Activated B cell treated with CpG ODN at 0.5 μM for 24 hours (primary cell): ENCODE measurements at regions not wholly inside any gene's neighbourhood (a gene's known extent, or its start where the extent isn't known, plus 50 kb on each side); places are given as distances from the start of the nearest gene placed in this dataset.

Experiments
- ATAC-seq: fragments of 200-7000 bp; cut with Tn5 transposase; one replicate; pipeline ENCODE4 v1.10.0; 2021; ENCODE audit warnings: low read depth, mild to moderate bottlenecking, moderate library complexity
- CTCF ChIA-PET: fragments of 350-600 bp; sonication (Branson Sonifier 250); formaldehyde crosslinking; loops from one replicate; lab custom pipeline; 2021; ENCODE audit warnings: antibody characterized with exemption; lab: Charles Lee
- POLR2A ChIA-PET: fragments of 350-600 bp; sonication (Branson Sonifier 250); formaldehyde crosslinking; loops from one replicate; lab custom pipeline; 2021; ENCODE audit warnings: antibody characterized with exemption; lab: Charles Lee
- DNase-seq: peaks from one replicate; pipeline ENCODE4 v3.0.0; 2022
- H3K27ac Mint-ChIP-seq: one replicate; pipeline ENCODE4 v1.8.0; 2020; ENCODE audit warnings: mixed read lengths
- H3K27me3 Mint-ChIP-seq: one replicate; pipeline ENCODE4 v1.8.0; 2021; ENCODE audit warnings: mixed read lengths
- H3K36me3 Mint-ChIP-seq: one replicate; pipeline ENCODE4 v1.8.0; 2021; ENCODE audit warnings: low read depth, mixed read lengths
- H3K4me1 Mint-ChIP-seq: one replicate; pipeline ENCODE4 v1.8.0; 2021; ENCODE audit warnings: mixed read lengths
- H3K4me3 Mint-ChIP-seq: one replicate; pipeline ENCODE4 v1.8.0; 2020; ENCODE audit warnings: mild to moderate bottlenecking, mixed read lengths
- H3K9me3 Mint-ChIP-seq: one replicate; pipeline ENCODE4 v1.8.0; 2020; ENCODE audit warnings: mixed read lengths
- CTCF ChIP-seq: fragments of 200-600 bp; IDR thresholded peaks from one replicate; pipeline ENCODE4 v1.8.0; 2022; ENCODE audit warnings: antibody characterized with exemption, mild to moderate bottlenecking
- intact Hi-C: fragments of 100-400 bp; cut with micrococcal nuclease; formaldehyde crosslinking; loops from one replicate; pipeline ENCODE4 v1.15.1; 2024

- POLR2A ChIA-PET: no interaction called here
These were observed 655.6 kb downstream of the SORCS1 start for GRCh38 chr10:106508950-106509349.

GRCh38 chr10:106506526-106507283 lies 657.8 kb downstream of the SORCS1 start:
- Mint-ChIP-seq H3K4me1 (no peaks in the 10 kb centered on the region), H3K27me3 (no peaks in the 10 kb centered on the region)
- intact Hi-C loops: no loop called here

More at GRCh38 chr10:106508950-106509349, 655.6 kb downstream of the SORCS1 start:
- no peaks in the 10 kb centered on the region for H3K36me3 Mint-ChIP-seq
- ATAC-seq (no peak), DNase-seq (no peak)
- no peaks in the 10 kb centered on the region for H3K4me1 Mint-ChIP-seq
- H3K9me3 Mint-ChIP-seq: no peaks in the 10 kb centered on the region
- H3K4me3 Mint-ChIP-seq: no peak overlapping the region
- CTCF ChIA-PET: no interaction called here
- intact Hi-C loops: no loop called here
- TF ChIP-seq CTCF: no peak
- H3K27ac Mint-ChIP-seq: no peak overlapping the region
- no peaks in the 10 kb centered on the region for H3K27me3 Mint-ChIP-seq

DNA sequence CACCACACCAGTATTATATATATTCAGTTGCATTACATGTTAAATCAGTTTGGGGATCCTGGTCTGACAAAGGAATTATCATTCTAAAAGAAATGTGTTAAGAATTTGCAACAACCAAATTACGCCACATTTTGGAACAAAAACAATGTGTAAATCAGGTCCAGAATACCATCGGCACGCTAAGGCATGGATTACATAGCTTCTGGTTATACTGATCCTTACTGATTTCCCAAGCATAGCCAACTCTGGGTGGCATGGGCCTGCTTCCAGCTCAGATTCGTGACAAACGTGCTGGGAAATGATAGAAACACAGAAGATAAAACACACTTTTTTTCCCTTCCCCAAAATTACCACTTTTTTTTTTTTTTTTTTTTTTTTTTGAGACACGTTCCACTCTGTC lies 660.0 kb downstream of the SORCS1 start:
- no peaks in the 10 kb centered on the region for H3K27me3 Mint-ChIP-seq
- H3K27ac Mint-ChIP-seq: no peak overlapping the region
- intact Hi-C loops: no loop called here
- no peak for TF ChIP-seq CTCF
- ChIA-PET CTCF (no interaction called here), POLR2A (no interaction called here)
- H3K36me3 Mint-ChIP-seq: no peaks in the 10 kb centered on the region
- no peaks in the 10 kb centered on the region for H3K9me3 Mint-ChIP-seq
- no peak overlapping the region for H3K4me3 Mint-ChIP-seq
- no peaks in the 10 kb centered on the region for H3K4me1 Mint-ChIP-seq
- ATAC-seq (no peak), DNase-seq (no peak)

More at GRCh38 chr10:106506526-106507283, 657.8 kb downstream of the SORCS1 start:
- ATAC-seq: no peak
- H3K36me3 Mint-ChIP-seq: no peaks in the 10 kb centered on the region
- DNase-seq: no peak
- H3K27ac Mint-ChIP-seq: no peak overlapping the region
- no peak for TF ChIP-seq CTCF
- POLR2A ChIA-PET: no interaction called here
- no peaks in the 10 kb centered on the region for H3K9me3 Mint-ChIP-seq
- H3K4me3 Mint-ChIP-seq: no peak overlapping the region
- CTCF ChIA-PET: no interaction called here

DNA sequence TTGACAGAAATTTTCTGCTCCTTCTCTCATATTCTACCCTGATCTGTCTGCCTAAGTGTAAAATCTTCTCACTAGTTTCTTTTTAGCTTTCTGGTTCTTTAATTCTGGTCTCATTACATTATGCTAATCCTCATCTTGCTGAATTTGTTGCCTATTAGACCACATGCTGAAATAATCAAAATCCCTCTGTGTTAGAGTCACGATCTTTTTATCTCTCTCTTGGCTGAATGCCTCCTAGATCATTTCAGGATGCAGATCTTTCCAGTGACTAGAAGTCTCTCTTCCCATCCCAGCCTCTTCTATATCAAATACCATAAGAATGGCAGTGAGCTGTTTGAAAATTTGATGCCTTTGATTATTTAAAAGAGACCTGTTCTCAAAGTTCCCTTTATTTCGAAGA lies 661.9 kb downstream of the SORCS1 start:
- ChIA-PET CTCF (no interaction called here), POLR2A (no interaction called here)
- Mint-ChIP-seq H3K4me3 (no peak overlapping the region), H3K4me1 (no peaks in the 10 kb centered on the region), H3K27me3 (no peaks in the 10 kb centered on the region), H3K9me3 (no peaks in the 10 kb centered on the region), H3K27ac (no peak overlapping the region), H3K36me3 (no peaks in the 10 kb centered on the region)
- ATAC-seq: no peak
- TF ChIP-seq CTCF: no peak
- intact Hi-C loops: no loop called here
- DNase-seq: no peak

- Mint-ChIP-seq H3K27me3 (no peaks in the 10 kb centered on the region), H3K36me3 (no peaks in the 10 kb centered on the region), H3K4me3 (no peak overlapping the region), H3K4me1 (no peaks in the 10 kb centered on the region), H3K27ac (no peak overlapping the region), H3K9me3 (peaks cover 3% of the 10 kb centered on the region)
- DNase-seq: no peak
- ChIA-PET CTCF (no interaction called here), POLR2A (no interaction called here)
- intact Hi-C loops: no loop called here
- ATAC-seq: no peak
- no peak for TF ChIP-seq CTCF
These were observed 663.5 kb downstream of the SORCS1 start for GRCh38 chr10:106500925-106501525.
